Natural killer cell (primary cell): ENCODE measurements at regions not wholly inside any gene's neighbourhood (a gene's known extent, or its start where the extent isn't known, plus 50 kb on each side); places are given as distances from the start of the nearest gene placed in this dataset.

Experiments used
- ATAC-seq, 3 donors: fragments of 150-1000 bp in 2 of 3; fragments of 200-7000 bp in 1 of 3; cut with Tn5 transposase; 1 replicate in 1 of 3; 2 replicates in 2 of 3; pipeline ENCODE4 v1.10.0; 2021; ENCODE audit warnings: mild to moderate bottlenecking in 2 of 3, moderate library complexity in 2 of 3
- DNase-seq, 2 donors: peaks; one replicate each; pipeline versions ENCODE4 v3.0.0 to v3.0.0-alpha.2; 2013 to 2021; ENCODE audit warnings: mixed read lengths in 1 of 2
- H3K27ac ChIP-seq: one replicate; pipeline ENCODE4 v1.5.1; 2013; ENCODE audit warnings: mild to moderate bottlenecking, low read length
- H3K27me3 ChIP-seq: one replicate; pipeline ENCODE4 v1.6.1; 2013; ENCODE audit warnings: low read length; ENCODE audit not compliant: control insufficient read depth, insufficient read depth
- H3K36me3 ChIP-seq: one replicate; pipeline ENCODE4 v1.6.1; 2013; ENCODE audit warnings: low read length; ENCODE audit not compliant: control insufficient read depth, insufficient read depth
- H3K4me1 ChIP-seq: one replicate; pipeline ENCODE4 v1.6.1; 2013; ENCODE audit warnings: low read length; ENCODE audit not compliant: control insufficient read depth, insufficient read depth
- H3K4me3 ChIP-seq: one replicate; pipeline ENCODE4 v1.5.1; 2013; ENCODE audit warnings: low read length
- H3K9me3 ChIP-seq: one replicate; pipeline ENCODE4 v1.6.1; 2013; ENCODE audit warnings: low read length; ENCODE audit not compliant: control insufficient read depth, insufficient read depth
- H3K27ac Mint-ChIP-seq, 2 donors: one replicate each; pipeline ENCODE4 v1.8.0; 2022; ENCODE audit warnings: mild to moderate bottlenecking in 2 of 2, mixed read lengths in 2 of 2, moderate library complexity in 1 of 2
- H3K27me3 Mint-ChIP-seq, 2 donors: one replicate each; pipeline ENCODE4 v1.8.0; 2022; ENCODE audit warnings: low read depth in 2 of 2, mixed read lengths in 2 of 2
- H3K36me3 Mint-ChIP-seq: one replicate; pipeline ENCODE4 v1.8.0; 2022; ENCODE audit warnings: mixed read lengths
- H3K4me1 Mint-ChIP-seq, 2 donors: one replicate each; pipeline ENCODE4 v1.8.0; 2022; ENCODE audit warnings: mixed read lengths in 2 of 2
- H3K4me3 Mint-ChIP-seq: one replicate; pipeline ENCODE4 v1.8.0; 2022; ENCODE audit warnings: mild to moderate bottlenecking, moderate library complexity, mixed read lengths
- H3K9me3 Mint-ChIP-seq, 2 donors: one replicate each; pipeline ENCODE4 v1.8.0; 2022; ENCODE audit warnings: mixed read lengths in 2 of 2
- WGBS: methylation state at CpG from one replicate; pipeline ENCODE4 v1.1.7; 2013; ENCODE audit warnings: missing lambda C conversion rate; ENCODE audit not compliant: insufficient coverage; 5-methylcytosine and 5-hydroxymethylcytosine counted together
- intact Hi-C: fragments of 100-400 bp; cut with micrococcal nuclease; formaldehyde crosslinking; loops from one replicate; pipeline ENCODE4 v1.14.2; 2022
- TF ChIP-seq, protein P1 (sequence below): fragments of 200-600 bp; IDR thresholded peaks from one replicate; pipeline ENCODE4 v1.8.0; 2022; ENCODE audit warnings: antibody characterized with exemption

DNA sequence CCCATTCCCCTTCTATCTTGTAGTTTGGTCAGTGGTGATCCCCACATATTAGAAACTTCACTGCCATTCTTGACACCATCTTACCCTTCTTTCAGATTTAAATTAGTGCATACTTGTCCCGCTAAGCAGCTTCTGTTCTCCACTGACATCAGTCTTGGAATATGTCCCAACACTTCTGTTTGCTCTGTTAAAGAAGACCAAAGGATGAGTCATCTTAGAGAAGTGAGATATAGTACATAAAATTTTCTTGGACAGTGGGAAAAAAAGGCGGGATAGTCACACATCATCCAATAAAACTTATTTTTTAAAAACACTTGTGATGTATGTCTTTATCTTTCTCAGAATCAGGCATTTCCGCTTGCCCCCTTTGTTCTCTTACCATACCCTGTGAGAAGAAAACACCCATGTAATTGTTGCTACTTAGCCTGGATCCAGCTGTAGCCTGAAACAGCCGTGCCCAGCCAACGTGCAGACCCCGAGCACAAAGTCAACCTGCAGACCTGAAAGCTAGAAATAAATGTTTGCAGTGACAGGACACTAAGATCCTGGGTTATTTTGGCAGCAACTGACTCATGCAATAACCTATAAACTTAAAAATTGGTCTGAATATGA lies 100.1 kb upstream of the PDE3A start:
- H3K4me3 ChIP-seq = no peak overlapping the region

DNA sequence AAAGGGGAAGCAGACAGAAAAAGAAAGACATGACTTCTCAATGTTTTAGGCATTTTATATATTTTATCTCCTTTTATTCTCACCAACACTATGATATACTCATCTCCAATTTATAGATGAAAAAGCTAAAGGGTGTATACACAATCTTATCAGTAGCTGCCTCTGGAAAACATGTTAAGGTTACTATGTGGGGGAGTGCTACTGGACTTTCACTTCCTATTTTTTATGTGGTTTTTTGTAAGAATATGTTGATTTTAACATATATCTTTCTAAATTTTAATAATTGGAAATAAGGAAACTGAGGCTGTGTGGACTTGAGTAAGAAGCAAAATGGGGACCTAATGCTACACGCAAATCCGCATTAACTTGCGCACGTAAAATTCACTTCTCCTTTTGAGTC lies 99.6 kb upstream of the PDE3A start:
- Histone ChIP-seq H3K4me3 (no peak overlapping the region), H3K9me3 (no peaks in the 10 kb centered on the region), H3K36me3 (no peaks in the 10 kb centered on the region), H3K4me1 (no peaks in the 10 kb centered on the region), H3K27me3 (no peaks in the 10 kb centered on the region), H3K27ac (no peak overlapping the region)
- WGBS = 98% methylated on average over 4 of the region's 4 CpGs
- intact Hi-C loops = no loop called here
- H3K4me1 Mint-ChIP-seq = no peaks in the 10 kb centered on the region
- ATAC-seq (no peak), DNase-seq (no peak)
- no peaks in the 10 kb centered on the region for H3K27me3 Mint-ChIP-seq
- H3K4me3 Mint-ChIP-seq = no peak overlapping the region
- TF ChIP-seq, protein P1, sequence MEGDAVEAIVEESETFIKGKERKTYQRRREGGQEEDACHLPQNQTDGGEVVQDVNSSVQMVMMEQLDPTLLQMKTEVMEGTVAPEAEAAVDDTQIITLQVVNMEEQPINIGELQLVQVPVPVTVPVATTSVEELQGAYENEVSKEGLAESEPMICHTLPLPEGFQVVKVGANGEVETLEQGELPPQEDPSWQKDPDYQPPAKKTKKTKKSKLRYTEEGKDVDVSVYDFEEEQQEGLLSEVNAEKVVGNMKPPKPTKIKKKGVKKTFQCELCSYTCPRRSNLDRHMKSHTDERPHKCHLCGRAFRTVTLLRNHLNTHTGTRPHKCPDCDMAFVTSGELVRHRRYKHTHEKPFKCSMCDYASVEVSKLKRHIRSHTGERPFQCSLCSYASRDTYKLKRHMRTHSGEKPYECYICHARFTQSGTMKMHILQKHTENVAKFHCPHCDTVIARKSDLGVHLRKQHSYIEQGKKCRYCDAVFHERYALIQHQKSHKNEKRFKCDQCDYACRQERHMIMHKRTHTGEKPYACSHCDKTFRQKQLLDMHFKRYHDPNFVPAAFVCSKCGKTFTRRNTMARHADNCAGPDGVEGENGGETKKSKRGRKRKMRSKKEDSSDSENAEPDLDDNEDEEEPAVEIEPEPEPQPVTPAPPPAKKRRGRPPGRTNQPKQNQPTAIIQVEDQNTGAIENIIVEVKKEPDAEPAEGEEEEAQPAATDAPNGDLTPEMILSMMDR = no peak
- H3K36me3 Mint-ChIP-seq = no peaks in the 10 kb centered on the region
- no peak overlapping the region for H3K27ac Mint-ChIP-seq
- peaks cover 4 to 5% of the 10 kb centered on the region in 2 donors for H3K9me3 Mint-ChIP-seq

More for the DNA sequence above, 100.1 kb upstream of the PDE3A start:
- DNase-seq = no peak
- ATAC-seq = no peak
- Mint-ChIP-seq H3K27ac (no peak overlapping the region), H3K36me3 (no peaks in the 10 kb centered on the region), H3K4me1 (no peaks in the 10 kb centered on the region), H3K9me3 (peaks cover 4 to 5% of the 10 kb centered on the region in 2 donors), H3K4me3 (no peak overlapping the region), H3K27me3 (no peaks in the 10 kb centered on the region)
- intact Hi-C loops = no loop called here
- Histone ChIP-seq H3K9me3 (no peaks in the 10 kb centered on the region), H3K36me3 (no peaks in the 10 kb centered on the region), H3K27me3 (no peaks in the 10 kb centered on the region), H3K4me1 (no peaks in the 10 kb centered on the region), H3K27ac (no peak overlapping the region)
- WGBS = 80% methylated on average over 5 of the region's 6 CpGs
- TF ChIP-seq, protein P1 = no peak

DNA sequence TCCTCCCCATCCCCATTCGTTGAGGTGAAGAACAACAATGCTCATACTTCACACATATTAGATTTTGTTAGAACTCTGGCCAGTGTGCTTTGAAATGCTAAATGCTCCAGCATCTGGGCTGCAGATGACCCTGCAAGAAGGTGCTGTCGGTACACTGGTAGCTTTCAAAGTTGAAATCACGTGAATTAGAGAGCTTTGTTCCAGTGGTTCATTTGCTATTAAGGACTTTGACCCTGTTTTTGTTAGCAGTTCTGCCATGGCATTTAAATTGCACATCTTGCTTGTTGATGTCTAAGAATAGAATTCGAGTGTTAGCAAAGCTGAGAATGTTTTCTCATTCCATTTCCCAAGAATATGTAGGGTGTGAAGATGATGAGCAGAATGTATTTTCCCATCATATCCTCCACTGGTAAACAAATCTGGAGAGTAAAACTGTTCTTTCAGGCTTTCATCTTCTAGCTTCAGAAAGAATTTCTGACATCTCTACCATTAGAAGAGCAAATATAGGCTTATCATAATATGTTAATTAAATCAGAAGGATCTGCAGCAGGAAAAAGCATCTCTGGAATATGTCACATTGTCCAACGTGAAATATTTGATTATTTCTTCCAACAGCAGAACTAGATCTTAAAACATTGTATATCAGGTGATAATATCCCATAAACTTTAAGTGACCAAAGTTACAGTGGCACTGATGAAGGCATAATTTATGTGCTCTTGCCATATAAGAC lies 98.8 kb upstream of the PDE3A start:
- H3K4me3 ChIP-seq = no peak overlapping the region
- Mint-ChIP-seq H3K4me3 (no peak overlapping the region), H3K27ac (no peak overlapping the region), H3K36me3 (no peaks in the 10 kb centered on the region), H3K4me1 (no peaks in the 10 kb centered on the region), H3K27me3 (no peaks in the 10 kb centered on the region), H3K9me3 (peaks cover 2 to 4% of the 10 kb centered on the region in 2 donors)
- intact Hi-C loops = no loop called here
- DNase-seq (no peak), ATAC-seq (no peak)
- 72% methylated on average over 4 of the region's 5 CpGs for WGBS
- no peaks in the 10 kb centered on the region for H3K36me3 ChIP-seq
- H3K9me3 ChIP-seq = no peaks in the 10 kb centered on the region
- H3K27ac ChIP-seq = no peak overlapping the region
- no peaks in the 10 kb centered on the region for H3K27me3 ChIP-seq
- TF ChIP-seq, protein P1 = no peak
- H3K4me1 ChIP-seq = no peaks in the 10 kb centered on the region

DNA sequence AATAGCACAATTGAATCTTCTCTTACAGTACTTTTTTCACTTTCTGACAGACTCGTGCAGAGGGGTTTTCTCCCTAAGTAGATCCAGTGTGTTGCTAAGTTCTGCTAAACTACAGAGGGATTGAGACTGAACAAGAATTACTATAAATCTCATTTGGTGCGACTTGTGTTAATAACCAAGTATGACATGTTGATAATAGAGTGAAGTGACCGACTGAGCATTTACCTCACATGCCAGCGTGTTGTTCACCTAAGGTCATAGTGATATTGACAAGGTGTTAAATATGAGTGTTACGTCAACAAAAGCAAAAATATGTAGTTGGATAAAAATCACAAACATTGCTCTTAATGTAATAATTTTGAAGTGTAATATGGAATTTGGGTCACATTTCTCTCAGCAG lies 97.8 kb upstream of the PDE3A start:
- TF ChIP-seq, protein P1 = no peak
- Histone ChIP-seq H3K4me1 (no peaks in the 10 kb centered on the region), H3K27ac (no peak overlapping the region), H3K36me3 (no peaks in the 10 kb centered on the region), H3K27me3 (no peaks in the 10 kb centered on the region), H3K4me3 (no peak overlapping the region), H3K9me3 (no peaks in the 10 kb centered on the region)
- Mint-ChIP-seq H3K9me3 (peaks cover 0 to 2% of the 10 kb centered on the region in 2 donors), H3K27me3 (no peaks in the 10 kb centered on the region), H3K4me1 (no peaks in the 10 kb centered on the region), H3K36me3 (no peaks in the 10 kb centered on the region), H3K27ac (no peak overlapping the region), H3K4me3 (no peak overlapping the region)
- DNase-seq (no peak), ATAC-seq (no peak)
- intact Hi-C loops = no loop called here
- WGBS = 97% methylated on average over 5 of the region's 5 CpGs
